ENCODE measurements at regions not wholly inside any gene's neighbourhood (a gene's known extent, or its start where the extent isn't known, plus 50 kb on each side); places are given as distances from the start of the nearest gene placed in this dataset.

GRCh38 chr6:95469511-95469910 is 107.8 kb upstream of the MANEA start:
- no peak for TF ChIP-seq CTCF (IDR thresholded peaks at IDR 0.05)
- no peak for DNase-seq

GRCh38 chr6:95478941-95479340 is 98.4 kb upstream of the MANEA start:
- no peaks in the 10 kb centered on the region for H3K4me1 ChIP-seq
- no peak for ATAC-seq
- no peaks in the 10 kb centered on the region for H3K27me3 ChIP-seq
- H3K4me3 ChIP-seq: no peak overlapping the region
- H3K36me3 ChIP-seq: no peaks in the 10 kb centered on the region
- H3K27ac ChIP-seq: no peak overlapping the region
- no peak for DNase-seq
- H3K9me3 ChIP-seq: peaks cover 0 to 9% of the 10 kb centered on the region in 2 donors
- no peak for TF ChIP-seq CTCF (IDR thresholded peaks at IDR 0.05)
- intact Hi-C loops (cut with DNase I): no loop called here

More at GRCh38 chr6:95469511-95469910, 107.8 kb upstream of the MANEA start:
- Histone ChIP-seq H3K4me3 (no peak overlapping the region), H3K27ac (no peak overlapping the region), H3K4me1 (no peaks in the 10 kb centered on the region), H3K9me3 (peaks cover 0 to 2% of the 10 kb centered on the region in 2 donors), H3K27me3 (no peaks in the 10 kb centered on the region), H3K36me3 (no peaks in the 10 kb centered on the region)
- no peak for ATAC-seq
- intact Hi-C loops (cut with DNase I): no loop called here

GRCh38 chr6:95487817-95488216 is 89.5 kb upstream of the MANEA start:
- DNase-seq: no peak
- TF ChIP-seq CTCF (IDR thresholded peaks at IDR 0.05): no peak
- Histone ChIP-seq H3K36me3 (no peaks in the 10 kb centered on the region), H3K9me3 (no peaks in the 10 kb centered on the region), H3K27me3 (no peaks in the 10 kb centered on the region), H3K4me1 (no peaks in the 10 kb centered on the region), H3K4me3 (no peak overlapping the region), H3K27ac (no peak overlapping the region)
- intact Hi-C loops (cut with DNase I): no loop called here
- no peak for ATAC-seq

- H3K36me3 ChIP-seq: no peaks in the 10 kb centered on the region
- ATAC-seq (no peak), DNase-seq (no peak)
- H3K4me3 ChIP-seq: no peak overlapping the region
- H3K4me1 ChIP-seq: no peaks in the 10 kb centered on the region
- no peak for TF ChIP-seq CTCF (IDR thresholded peaks at IDR 0.05)
- no peaks in the 10 kb centered on the region for H3K9me3 ChIP-seq
- intact Hi-C loops (cut with DNase I): no loop called here
- H3K27ac ChIP-seq: no peak overlapping the region
- H3K27me3 ChIP-seq: no peaks in the 10 kb centered on the region
Measured at GRCh38 chr6:95489185-95489863, 88.0 kb upstream of the MANEA start.

GRCh38 chr6:95496769-95497426 is 80.4 kb upstream of the MANEA start:
- DNase-seq: peak in 1 of 4 donors; percentile 62

More at GRCh38 chr6:95496769-95497426, 80.4 kb upstream of the MANEA start:
- no peak overlapping the region for H3K4me3 ChIP-seq
- TF ChIP-seq CTCF (IDR thresholded peaks at IDR 0.05): no peak
- ATAC-seq: no peak
- H3K36me3 ChIP-seq: no peaks in the 10 kb centered on the region
- no peaks in the 10 kb centered on the region for H3K27me3 ChIP-seq
- intact Hi-C loops (cut with DNase I): no loop called here
- H3K9me3 ChIP-seq: peaks cover 0 to 8% of the 10 kb centered on the region in 2 donors
- H3K27ac ChIP-seq: no peak overlapping the region
- H3K4me1 ChIP-seq: no peaks in the 10 kb centered on the region
